ENCODE measurements at regions not wholly inside any gene's neighbourhood (a gene's known extent, or its start where the extent isn't known, plus 50 kb on each side); places are given as distances from the start of the nearest gene placed in this dataset.

GRCh38 chr5:12003680-12004079, 99.4 kb upstream of the CTNND2 start (continued):
- TF ChIP-seq MAX (CRISPR knock-in tag; IDR thresholded peaks at IDR 0.05) (no peak), ZNF416 (CRISPR knock-in tag; IDR thresholded peaks at IDR 0.05) (no peak)

- no peak overlapping the region for H3K4me3 Mint-ChIP-seq
- TF ChIP-seq CREB1 (CRISPR knock-in tag; IDR thresholded peaks at IDR 0.05), result no peak
- TF ChIP-seq NFE2L1 (CRISPR knock-in tag; IDR thresholded peaks at IDR 0.05), result no peak
- TF ChIP-seq ZNF423 (CRISPR knock-in tag; IDR thresholded peaks at IDR 0.05), result no peak
- TF ChIP-seq ATF6 (CRISPR knock-in tag; IDR thresholded peaks at IDR 0.05), result no peak
- TF ChIP-seq OVOL2 (CRISPR knock-in tag; IDR thresholded peaks at IDR 0.05; ENCODE audit: borderline replicate concordance), result no peak
- no peak for TF ChIP-seq E2F1 (CRISPR knock-in tag; IDR thresholded peaks at IDR 0.05)
- no peak for TF ChIP-seq RELA (CRISPR knock-in tag; IDR thresholded peaks at IDR 0.05; ENCODE audit: borderline replicate concordance)
- TF ChIP-seq SOX15 (CRISPR knock-in tag; IDR thresholded peaks at IDR 0.05), result no peak
- no peak for TF ChIP-seq ESRRA (CRISPR knock-in tag; IDR thresholded peaks at IDR 0.05; ENCODE audit: borderline replicate concordance)
- H3K27me3 Mint-ChIP-seq (ENCODE audit: low read depth), result no peaks in the 10 kb centered on the region
- ChIA-PET POLR2A (no interaction called here), CTCF (no interaction called here)
- H3K36me3 Mint-ChIP-seq, result no peaks in the 10 kb centered on the region
- H3K4me1 Mint-ChIP-seq, result peaks cover 2% of the 10 kb centered on the region
- peaks cover 13% of the 10 kb centered on the region for H3K9me3 Mint-ChIP-seq
- ATAC-seq (no peak), DNase-seq (ENCODE audit: low spot score) (no peak)
- H3K27ac Mint-ChIP-seq, result no peak overlapping the region
Observed at GRCh38 chr5:11998397-11998796, 94.2 kb upstream of the CTNND2 start.

- no peak for DNase-seq (ENCODE audit: low spot score)
- no peak overlapping the region for H3K4me3 Mint-ChIP-seq
- no peaks in the 10 kb centered on the region for H3K4me1 Mint-ChIP-seq
- CTCF ChIA-PET, result no interaction called here
- ATAC-seq, result no peak
- no peaks in the 10 kb centered on the region for H3K27me3 Mint-ChIP-seq (ENCODE audit: low read depth)
- peaks cover 13% of the 10 kb centered on the region for H3K9me3 Mint-ChIP-seq
- POLR2A ChIA-PET, result no interaction called here
- no peak overlapping the region for H3K27ac Mint-ChIP-seq
- H3K36me3 Mint-ChIP-seq, result no peaks in the 10 kb centered on the region
- no peak for TF ChIP-seq ARID4B (CRISPR knock-in tag; IDR thresholded peaks at IDR 0.05; ENCODE audit: borderline replicate concordance)
- no peak for TF ChIP-seq CREB1 (CRISPR knock-in tag; IDR thresholded peaks at IDR 0.05)
- TF ChIP-seq ZNF425 (CRISPR knock-in tag; conservative IDR thresholded peaks at IDR 0.05), result no peak
- TF ChIP-seq TP53 (CRISPR knock-in tag; IDR thresholded peaks at IDR 0.05), result no peak
- no peak for TF ChIP-seq HMGA2 (CRISPR knock-in tag; IDR thresholded peaks at IDR 0.05)
- no peak for TF ChIP-seq NFATC4 (CRISPR knock-in tag; IDR thresholded peaks at IDR 0.05)
- TF ChIP-seq FOXP1 (CRISPR knock-in tag; IDR thresholded peaks at IDR 0.05; ENCODE audit: borderline replicate concordance), result no peak
- no peak for TF ChIP-seq ZNF138 (CRISPR knock-in tag; conservative IDR thresholded peaks at IDR 0.05)
- no peak for TF ChIP-seq ZNF317 (CRISPR knock-in tag; IDR thresholded peaks at IDR 0.05; ENCODE audit: borderline replicate concordance, low read depth)
- TF ChIP-seq ZSCAN18 (CRISPR knock-in tag; IDR thresholded peaks at IDR 0.05), result no peak
- no peak for TF ChIP-seq HMGXB4 (CRISPR knock-in tag; IDR thresholded peaks at IDR 0.05)
- TF ChIP-seq MAX (CRISPR knock-in tag; IDR thresholded peaks at IDR 0.05), result no peak
- TF ChIP-seq RELA (CRISPR knock-in tag; IDR thresholded peaks at IDR 0.05; ENCODE audit: borderline replicate concordance), result no peak
Observed at GRCh38 chr5:11997942-11998341, 93.7 kb upstream of the CTNND2 start.

Measured in WTC11 (cell line).